ENCODE measurements at regions not wholly inside any gene's neighbourhood (a gene's known extent, or its start where the extent isn't known, plus 50 kb on each side); places are given as distances from the start of the nearest gene placed in this dataset.
"Not testable (repeated sequence)": the region's sequence is repeated elsewhere in the genome, so short reads cannot be mapped to it uniquely, and the experiment has no call there.

- not testable (repeated sequence) for DNase-seq
These were observed 54.4 kb upstream of the MUCL1 start for GRCh38 chr12:54799966-54800365.

- DNase-seq: no peak
These were observed 55.7 kb upstream of the MUCL1 start for GRCh38 chr12:54798651-54799050.

GRCh38 chr12:54796991-54797390 is 57.3 kb upstream of the MUCL1 start:
- DNase-seq: no peak

- DNase-seq: no peak
These were observed 58.7 kb upstream of the MUCL1 start for GRCh38 chr12:54795644-54796043.

- no peak for DNase-seq
These were observed 68.2 kb upstream of the MUCL1 start for GRCh38 chr12:54786081-54786480.

GRCh38 chr12:54784115-54784514 is 70.2 kb upstream of the MUCL1 start:
- DNase-seq: no peak

GRCh38 chr12:54777031-54777430 is 77.3 kb upstream of the MUCL1 start:
- not testable (repeated sequence) for DNase-seq

DNA sequence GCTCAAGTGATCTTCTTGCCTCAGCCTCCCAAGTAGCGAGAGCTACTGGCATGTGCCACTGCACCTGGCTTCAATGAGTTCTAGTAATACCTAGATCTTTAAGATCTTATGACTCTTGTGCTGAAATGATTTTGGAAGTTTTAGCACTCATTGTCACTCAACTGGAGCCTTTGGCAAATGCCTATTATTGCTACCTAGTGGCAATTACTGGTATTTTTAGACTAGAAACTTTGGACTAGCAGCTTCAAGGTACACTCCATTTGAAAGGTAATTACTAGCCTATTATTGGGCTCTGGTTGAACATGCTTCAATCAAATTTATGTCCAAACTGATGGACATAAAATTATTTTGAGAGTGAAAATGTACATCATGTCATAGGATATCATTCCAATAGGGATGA is 80.7 kb upstream of the MUCL1 start:
- DNase-seq: no peak

DNA sequence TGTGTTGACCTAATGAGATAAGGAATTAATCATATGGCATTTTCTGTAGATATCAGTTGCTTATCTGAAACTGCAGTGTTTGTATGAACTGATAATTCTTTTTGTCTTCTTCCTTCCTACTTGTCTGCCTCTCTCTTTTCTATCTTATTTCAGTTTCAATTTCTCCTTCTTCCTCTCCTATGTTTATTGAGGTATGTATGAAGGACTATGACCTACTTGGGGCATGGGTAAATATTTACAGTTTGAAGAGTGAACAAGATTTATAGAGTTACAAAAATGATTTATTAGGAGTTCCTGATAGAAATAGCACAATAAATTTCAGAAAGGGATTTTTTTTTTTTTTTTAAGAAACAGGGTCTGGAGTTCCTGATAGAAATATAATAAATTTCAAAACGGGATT is 88.7 kb upstream of the MUCL1 start:
- DNase-seq: no peak

- DNase-seq: no peak
These were observed 91.9 kb upstream of the MUCL1 start for GRCh38 chr12:54762390-54762789.

- DNase-seq: no peak
These were observed 94.6 kb upstream of the MUCL1 start for GRCh38 chr12:54759751-54760150.

- no peak for DNase-seq
These were observed 102.8 kb upstream of the MUCL1 start for GRCh38 chr12:54751493-54751892.

DNA sequence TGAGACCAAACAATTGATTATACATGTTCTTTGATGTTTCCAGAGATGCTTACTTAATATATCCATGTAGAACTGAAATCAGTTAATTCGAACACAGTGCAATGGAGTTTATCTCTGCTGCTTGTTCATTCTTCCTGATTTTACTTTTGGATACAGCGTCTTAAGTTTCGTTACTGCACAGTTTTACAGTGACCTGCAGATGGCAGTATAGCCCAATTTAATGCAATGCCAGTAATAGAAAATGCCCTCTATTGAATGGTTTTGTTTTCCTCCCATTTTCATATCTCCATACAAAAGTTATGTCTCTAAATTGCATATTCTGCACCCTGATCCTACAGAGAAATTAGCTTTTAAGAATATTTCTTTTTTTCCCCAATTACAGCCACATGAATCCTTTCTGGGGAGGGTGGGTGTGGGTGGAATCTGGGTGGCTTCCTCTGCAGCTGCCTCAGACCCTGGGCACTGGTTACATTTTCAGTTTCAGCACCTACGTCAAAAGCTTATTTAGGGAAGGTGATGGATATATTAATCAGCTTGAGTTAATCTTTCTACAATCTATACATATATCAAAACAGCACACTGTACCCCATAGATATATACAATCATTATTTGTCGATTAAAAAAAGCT is 101.1 kb upstream of the DCD start:
- peak; percentile 57 for DNase-seq

GRCh38 chr12:54744590-54744989 is 96.4 kb upstream of the DCD start:
- no peak for DNase-seq

GRCh38 chr12:54740882-54741281 is 92.7 kb upstream of the DCD start:
- DNase-seq: no peak

DNA sequence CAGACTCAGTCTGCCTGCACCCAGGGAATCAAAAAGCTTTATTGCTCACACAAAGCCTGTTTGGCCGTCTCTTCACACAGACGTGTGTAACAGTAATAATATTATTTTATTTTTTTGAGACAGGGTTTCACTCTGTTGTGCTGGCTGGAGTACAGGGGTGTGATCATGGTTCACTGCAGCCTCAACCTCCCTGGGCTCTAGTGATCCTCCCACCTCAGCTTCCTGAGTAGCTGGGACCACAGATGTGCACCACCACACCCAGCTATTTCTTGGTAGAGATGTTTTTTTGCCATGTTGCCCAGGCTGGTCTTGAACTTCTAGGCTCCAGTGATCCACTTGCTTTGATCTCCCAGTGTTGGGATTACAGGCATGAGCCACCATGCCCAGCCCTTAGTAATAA is 88.4 kb upstream of the DCD start:
- DNase-seq: no peak

- DNase-seq: no peak
These were observed 86.2 kb upstream of the DCD start for GRCh38 chr12:54734196-54734950.

- peak; percentile 14 for DNase-seq
These were observed 77.2 kb upstream of the DCD start for GRCh38 chr12:54725233-54725843.

DNA sequence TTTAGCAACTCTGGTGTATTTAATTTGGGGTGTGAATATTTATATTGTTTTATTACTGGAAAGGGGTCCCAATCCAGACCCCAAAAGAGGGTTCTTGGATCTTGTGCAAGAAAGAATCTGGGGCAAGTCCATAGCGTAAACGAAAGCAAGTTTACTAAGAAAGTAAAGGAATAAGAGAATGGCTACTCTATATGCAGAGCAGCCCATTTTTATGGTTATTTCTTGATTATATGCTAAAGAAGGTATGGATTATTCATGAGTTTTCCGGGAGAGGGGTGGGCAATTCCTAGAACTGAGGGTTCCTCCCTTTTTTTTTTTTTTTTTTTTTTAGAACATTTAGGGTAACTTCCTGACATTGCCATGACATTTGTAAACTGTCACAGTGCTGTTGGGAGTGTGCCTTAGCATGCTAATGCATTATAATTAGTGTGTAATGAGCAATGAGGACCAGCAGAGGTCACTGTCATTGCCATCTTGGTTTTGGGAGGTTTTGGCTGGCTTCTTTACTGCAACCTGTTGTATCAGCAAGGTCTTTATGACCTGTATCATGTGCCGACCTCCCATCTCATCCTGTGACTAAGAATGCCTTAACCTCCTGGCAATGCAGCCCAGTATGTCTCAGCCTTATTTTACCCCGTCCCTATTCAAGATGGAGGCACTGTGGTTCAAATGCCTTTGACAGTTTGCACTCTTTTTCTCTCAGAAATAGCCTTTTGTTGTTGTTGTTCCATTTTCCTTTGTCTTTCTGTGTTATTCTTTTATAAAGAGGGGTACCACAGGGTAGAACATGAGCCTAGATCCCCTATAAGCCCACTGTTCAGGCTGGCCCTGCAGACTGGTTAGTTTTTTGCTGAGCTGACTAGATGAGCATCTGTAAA is 75.5 kb upstream of the DCD start:
- peak; percentile 7 for DNase-seq

DNA sequence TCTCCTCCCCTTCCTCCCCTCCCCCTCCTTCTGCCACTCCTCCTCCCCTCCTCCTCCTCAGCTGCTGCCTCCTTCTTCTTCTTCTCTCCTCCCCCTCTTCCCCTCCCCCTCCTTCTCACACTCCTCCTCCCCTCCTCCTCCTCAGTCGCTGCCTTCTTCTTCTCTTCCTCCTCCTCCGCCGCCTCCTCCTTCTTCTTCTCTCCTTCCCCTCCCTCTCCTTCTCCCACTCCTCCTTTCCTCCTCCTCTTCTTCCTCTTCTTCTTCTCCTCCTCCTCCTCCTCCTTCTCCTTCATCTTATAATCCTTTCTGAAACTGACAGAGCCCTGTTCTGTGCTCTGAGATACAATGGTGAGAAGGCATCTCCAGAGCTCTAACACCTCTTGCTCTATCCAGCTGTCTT is 73.1 kb upstream of the DCD start:
- DNase-seq: no peak

DNA sequence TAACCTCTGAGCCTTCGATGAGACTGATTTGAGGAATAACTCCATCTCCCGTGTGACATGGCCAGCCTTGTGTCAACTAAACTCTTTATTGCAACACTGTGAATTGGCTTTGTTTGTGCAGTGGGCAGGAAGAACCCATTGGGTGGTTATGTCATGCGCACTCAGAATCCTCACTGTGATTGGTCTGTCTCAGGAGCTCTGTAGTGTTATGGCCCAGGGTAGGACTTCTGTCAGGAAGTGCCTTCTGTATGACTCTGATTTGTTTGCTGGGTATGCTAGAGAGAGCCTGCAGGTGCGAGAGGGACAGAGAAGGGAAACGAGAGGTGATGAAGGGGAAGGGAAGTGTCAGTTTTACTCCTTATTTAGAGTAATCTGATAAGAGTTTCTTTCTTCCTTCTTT is 71.5 kb upstream of the DCD start:
- DNase-seq: no peak

DNA sequence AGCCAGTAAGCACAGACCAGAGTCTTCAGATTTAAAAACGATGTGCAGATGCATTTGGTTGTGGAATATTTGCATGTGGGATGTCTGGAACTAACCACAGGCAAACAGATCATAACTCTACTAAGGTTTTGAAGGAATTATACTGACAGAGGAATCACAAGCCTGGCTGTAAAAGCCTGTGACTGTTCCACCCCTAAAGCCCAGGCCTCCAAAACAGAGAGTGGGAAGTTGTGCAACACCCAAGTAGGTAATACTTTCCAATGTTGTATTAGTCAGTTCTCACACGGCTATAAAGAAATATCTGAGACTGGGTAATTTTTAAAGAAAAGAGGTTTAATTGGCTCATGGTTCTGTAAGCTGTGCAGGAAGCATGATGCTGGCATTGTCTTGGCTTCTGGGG is 68.1 kb upstream of the DCD start:
- DNase-seq: no peak

DNA sequence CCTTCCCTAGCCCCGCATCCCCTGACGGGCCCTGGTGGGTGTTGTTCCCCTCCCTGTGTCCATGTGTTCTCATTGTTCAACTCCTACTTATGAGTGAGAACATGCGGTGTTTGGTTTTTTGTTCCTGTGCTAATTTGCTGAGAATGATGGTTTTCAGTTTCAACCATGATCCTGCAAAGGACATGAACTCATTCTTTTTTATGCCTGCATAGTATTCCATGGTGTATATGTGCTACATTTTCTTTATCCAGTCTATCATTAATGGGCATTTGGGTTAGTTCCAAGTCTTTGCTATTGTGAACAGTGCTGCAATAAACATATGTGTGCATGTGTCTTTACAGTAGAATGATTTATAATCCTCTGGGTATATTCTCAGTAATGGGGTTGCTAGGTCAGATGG is 65.7 kb upstream of the DCD start:
- not testable (repeated sequence) for DNase-seq

Measured in midbrain (tissue), 1 donor.